H9 (cell line): ENCODE measurements at regions not wholly inside any gene's neighbourhood (a gene's known extent, or its start where the extent isn't known, plus 50 kb on each side); places are given as distances from the start of the nearest gene placed in this dataset.

Source experiments
- DNase-seq: peaks from one replicate; pipeline ENCODE4 v3.0.0-alpha.2; 2017
- H2AFZ ChIP-seq: one replicate; pipeline ENCODE4 v1.6.1; 2013; ENCODE audit warnings: mild to moderate bottlenecking, low read length, control low read depth, moderate library complexity
- H2AK5ac ChIP-seq: 2 replicates; pipeline ENCODE4 v1.6.1; 2013; ENCODE audit warnings: low read length, control low read depth, mixed read lengths; ENCODE audit not compliant: insufficient read length
- H2BK120ac ChIP-seq: one replicate; pipeline ENCODE4 v1.6.1; 2013; ENCODE audit warnings: low read depth, mild to moderate bottlenecking, low read length, control low read depth, inconsistent platforms; ENCODE audit not compliant: poor library complexity, severe bottlenecking
- H2BK12ac ChIP-seq: 2 replicates; pipeline ENCODE4 v1.6.1; 2013; ENCODE audit warnings: low read length, control low read depth, mixed read lengths, low read depth; ENCODE audit not compliant: insufficient read length
- H2BK15ac ChIP-seq: 2 replicates; pipeline ENCODE4 v1.6.1; 2013; ENCODE audit warnings: low read depth, low read length, control low read depth
- H2BK20ac ChIP-seq: one replicate; pipeline ENCODE4 v1.6.1; 2013; ENCODE audit warnings: low read depth, mild to moderate bottlenecking, low read length, control low read depth, inconsistent platforms; ENCODE audit not compliant: poor library complexity, severe bottlenecking
- H2BK5ac ChIP-seq: 2 replicates; pipeline ENCODE4 v1.6.1; 2013; ENCODE audit warnings: low read length, control low read depth, mixed read lengths; ENCODE audit not compliant: insufficient read length
- H3K14ac ChIP-seq: 2 replicates; pipeline ENCODE4 v1.6.1; 2013; ENCODE audit warnings: low read length, control low read depth; ENCODE audit not compliant: insufficient read depth
- H3K18ac ChIP-seq: 2 replicates; pipeline ENCODE4 v1.6.1; 2013; ENCODE audit warnings: low read depth, mild to moderate bottlenecking, mixed read lengths, low read length, control low read depth; ENCODE audit not compliant: insufficient read length
- H3K23ac ChIP-seq: 2 replicates; pipeline ENCODE4 v1.6.1; 2013; ENCODE audit warnings: low read length, control low read depth, mixed read lengths, low read depth; ENCODE audit not compliant: insufficient read length
- H3K23me2 ChIP-seq: 2 replicates; pipeline ENCODE4 v1.6.1; 2013; ENCODE audit warnings: low read depth, mild to moderate bottlenecking, mixed read lengths, low read length, control low read depth; ENCODE audit not compliant: insufficient read length, poor library complexity, severe bottlenecking
- H3K27ac ChIP-seq: 2 replicates; pipeline ENCODE4 v1.5.1; 2013; ENCODE audit warnings: low read length, control low read depth, mixed read lengths, low read depth; ENCODE audit not compliant: insufficient read length
- H3K27me3 ChIP-seq: 2 replicates; pipeline ENCODE4 v1.6.1; 2013; ENCODE audit warnings: low read length, control low read depth, inconsistent platforms; ENCODE audit not compliant: insufficient read depth
- H3K4ac ChIP-seq: 2 replicates; pipeline ENCODE4 v1.6.1; 2013; ENCODE audit warnings: low read depth, mild to moderate bottlenecking, control low read depth, inconsistent platforms, low read length, moderate library complexity
- H3K4me1 ChIP-seq: 2 replicates; pipeline ENCODE4 v1.6.1; 2013; ENCODE audit warnings: low read length, control low read depth, inconsistent platforms; ENCODE audit not compliant: insufficient read depth
- H3K4me2 ChIP-seq: 2 replicates; pipeline ENCODE4 v1.6.1; 2013; ENCODE audit warnings: low read length, control low read depth, mixed read lengths; ENCODE audit not compliant: insufficient read length, insufficient read depth
- H3K56ac ChIP-seq: 2 replicates; pipeline ENCODE4 v1.6.1; 2013; ENCODE audit warnings: low read depth, mild to moderate bottlenecking, mixed read lengths, low read length, control low read depth; ENCODE audit not compliant: insufficient read length
- H3K79me1 ChIP-seq: 2 replicates; pipeline ENCODE4 v1.6.1; 2013; ENCODE audit warnings: low read depth, mild to moderate bottlenecking, moderate library complexity, low read length, control low read depth, inconsistent platforms; ENCODE audit not compliant: insufficient read depth, poor library complexity, severe bottlenecking
- H3K79me2 ChIP-seq: 2 replicates; pipeline ENCODE4 v1.6.1; 2013; ENCODE audit warnings: low read length, control low read depth, inconsistent platforms; ENCODE audit not compliant: insufficient read depth
- H3K9ac ChIP-seq: 2 replicates; pipeline ENCODE4 v1.6.1; 2013; ENCODE audit warnings: low read length, control low read depth, mixed read lengths; ENCODE audit not compliant: insufficient read length; ENCODE audit errors: extremely low read depth
- H3K9me3 ChIP-seq: one replicate; pipeline ENCODE4 v1.6.1; 2013; ENCODE audit warnings: low read depth, low read length, inconsistent platforms; ENCODE audit not compliant: control insufficient read depth
- H3T11ph ChIP-seq: one replicate; pipeline ENCODE4 v1.6.1; 2013; ENCODE audit warnings: mild to moderate bottlenecking, low read length, control low read depth, inconsistent platforms
- H4K20me1 ChIP-seq: one replicate; pipeline ENCODE4 v1.6.1; 2013; ENCODE audit not compliant: control insufficient read depth, insufficient read length, insufficient read depth
- H4K5ac ChIP-seq: 2 replicates; pipeline ENCODE4 v1.6.1; 2013; ENCODE audit warnings: low read depth, mild to moderate bottlenecking, mixed read lengths, low read length, control low read depth; ENCODE audit not compliant: insufficient read length
- H4K8ac ChIP-seq: replicated peaks from 2 replicates; pipeline ENCODE4 v1.6.1; 2013; ENCODE audit warnings: low read length, control low read depth, mixed read lengths, low read depth; ENCODE audit not compliant: insufficient read length
- H4K91ac ChIP-seq: 2 replicates; pipeline ENCODE4 v1.6.1; 2013; ENCODE audit warnings: low read depth, mild to moderate bottlenecking, moderate library complexity, mixed read lengths, low read length, control low read depth; ENCODE audit not compliant: insufficient read length
- H3K27ac Mint-ChIP-seq, 3 experiments: 2 replicates in 2 of 3; 3 replicates in 1 of 3; pipeline ENCODE4 v1.8.0; 2020 to 2021; ENCODE audit warnings: mixed read lengths in 3 of 3, mild to moderate bottlenecking in 1 of 3, moderate library complexity in 1 of 3
- H3K27me3 Mint-ChIP-seq: 2 replicates; pipeline ENCODE4 v1.8.0; 2021; ENCODE audit warnings: low read depth, mild to moderate bottlenecking, moderate library complexity, mixed read lengths
- H3K36me3 Mint-ChIP-seq, 3 experiments: 2 replicates in 2 of 3; 3 replicates in 1 of 3; pipeline ENCODE4 v1.8.0; 2020 to 2021; ENCODE audit warnings: low read depth in 3 of 3, mixed read lengths in 3 of 3; ENCODE audit not compliant: insufficient read depth in 1 of 3
- H3K4me1 Mint-ChIP-seq, 2 experiments: 2 replicates each; pipeline ENCODE4 v1.8.0; 2020; ENCODE audit warnings: mixed read lengths in 2 of 2
- H3K4me3 Mint-ChIP-seq, 2 experiments: 2 replicates in 1 of 2; 3 replicates in 1 of 2; pipeline ENCODE4 v1.8.0; 2020 to 2021; ENCODE audit warnings: mild to moderate bottlenecking in 2 of 2, mixed read lengths in 2 of 2, moderate library complexity in 1 of 2
- H3K9me3 Mint-ChIP-seq, 2 experiments: 2 replicates in 1 of 2; 3 replicates in 1 of 2; pipeline ENCODE4 v1.8.0; 2020; ENCODE audit warnings: mild to moderate bottlenecking in 2 of 2, mixed read lengths in 2 of 2, moderate library complexity in 1 of 2
- CTCF ChIP-seq: fragments of 200-600 bp; sonication (generic); conservative IDR thresholded peaks from 3 replicates; pipeline ENCODE4 v1.8.0; 2021; ENCODE audit warnings: antibody characterized with exemption, mild to moderate bottlenecking
- WGBS: extraction: QIAGEN DNeasy Blood & Tissue Kit; methylation state at CpG from one replicate; pipeline ENCODE4 v1.1.7; 2013; ENCODE audit warnings: missing lambda C conversion rate, low lambda C conversion rate, mixed read lengths; ENCODE audit not compliant: insufficient read length; ENCODE audit errors: extremely low coverage; 5-methylcytosine and 5-hydroxymethylcytosine counted together

GRCh38 chr4:26015133-26015651 lies 101.2 kb downstream of the SMIM20 start:
- Histone ChIP-seq H3K79me2 (no peaks in the 10 kb centered on the region), H3K4me2 (no peak overlapping the region), H3K79me1 (no peaks in the 10 kb centered on the region), H2BK15ac (no peak overlapping the region), H2AK5ac (no peak overlapping the region), H3K4ac (no peak overlapping the region), H3T11ph (no peak overlapping the region), H2BK5ac (no peak overlapping the region), H2BK20ac (no peak overlapping the region), H4K20me1 (no peaks in the 10 kb centered on the region), H3K9ac (no peak overlapping the region), H2AFZ (no peak overlapping the region), H4K91ac (no peak overlapping the region), H2BK12ac (no peak overlapping the region), H3K27ac (no peak overlapping the region), H3K56ac (no peak overlapping the region), H3K4me1 (peaks cover 9% of the 10 kb centered on the region; the same call in 1 of the 2 replicates), H3K18ac (no peak overlapping the region), H3K14ac (no peak overlapping the region), H3K9me3 (no peaks in the 10 kb centered on the region), H2BK120ac (no peak overlapping the region), H3K23ac (no peak overlapping the region), H3K23me2 (no peaks in the 10 kb centered on the region), H4K5ac (no peak overlapping the region), H3K27me3 (no peaks in the 10 kb centered on the region), H4K8ac (no peak overlapping the region)
- H3K4me1 Mint-ChIP-seq: peaks cover 22% of the 10 kb centered on the region in 2 experiments
- TF ChIP-seq CTCF: no peak
- no peak overlapping the region for H3K27ac Mint-ChIP-seq
- WGBS: no CpG with 5 or more reads among the region's 7 CpGs
- H3K36me3 Mint-ChIP-seq: no peaks in the 10 kb centered on the region
- peaks cover 0 to 5% of the 10 kb centered on the region in 2 experiments; a peak in 2 of 5 replicates for H3K9me3 Mint-ChIP-seq
- DNase-seq: no peak
- peaks cover 7% of the 10 kb centered on the region for H3K27me3 Mint-ChIP-seq
- H3K4me3 Mint-ChIP-seq: no peak overlapping the region
